Upper lobe of left lung (tissue), 6 donors: ENCODE measurements at regions not wholly inside any gene's neighbourhood (a gene's known extent, or its start where the extent isn't known, plus 50 kb on each side); places are given as distances from the start of the nearest gene placed in this dataset.

Experiments
- ATAC-seq, 2 donors: fragments of 200-7000 bp; cut with Tn5 transposase; one replicate each; pipeline ENCODE4 v1.9.1; 2022; ENCODE audit warnings: mild to moderate bottlenecking in 2 of 2, moderate library complexity in 2 of 2; ENCODE audit not compliant: low FRiP score in 2 of 2
- DNase-seq, 2 donors: peaks; one replicate each; pipeline ENCODE4 v3.0.0-alpha.2; 2019 to 2020
- H3K27ac ChIP-seq, 4 donors: fragments of 200-600 bp; sonication (generic); one replicate each; pipeline ENCODE4 v1.5.1; 2016 to 2019
- H3K27me3 ChIP-seq, 4 donors: fragments of 200-600 bp; sonication (generic); one replicate each; pipeline ENCODE4 v1.5.1; 2017 to 2019
- H3K36me3 ChIP-seq, 4 donors: fragments of 200-600 bp; sonication (generic); one replicate each; pipeline ENCODE4 v1.5.1; 2016 to 2019
- H3K4me1 ChIP-seq, 4 donors: fragments of 200-600 bp; sonication (generic); one replicate each; pipeline ENCODE4 v1.5.1; 2018 to 2019
- H3K4me3 ChIP-seq, 4 donors: fragments of 200-600 bp; sonication (generic); one replicate each; pipeline ENCODE4 v1.5.1; 2017 to 2019; ENCODE audit warnings: mild to moderate bottlenecking in 2 of 4, moderate library complexity in 1 of 4
- H3K9me3 ChIP-seq, 4 donors: fragments of 200-600 bp; sonication (generic); one replicate each; pipeline ENCODE4 v1.5.1; 2018 to 2019
- CTCF ChIP-seq, 6 experiments: fragments of 450-650 bp in 4 of 6; fragments of 200-600 bp in 2 of 6; sonication (generic) in 2 of 6; IDR thresholded peaks; one replicate each; pipeline ENCODE4 v1.5.1; 2016 to 2019; ENCODE audit warnings: antibody characterized with exemption in 6 of 6
- EP300 ChIP-seq, 4 donors: sonication (generic); formaldehyde crosslinking; IDR thresholded peaks; one replicate each; pipeline ENCODE4 v1.5.1; 2017; ENCODE audit warnings: antibody characterized with exemption in 4 of 4, control low read depth in 2 of 4
- POLR2A ChIP-seq, 4 donors: fragments of 450-650 bp; IDR thresholded peaks; one replicate each; pipeline ENCODE4 v1.5.1; 2016 to 2017; ENCODE audit warnings: antibody characterized with exemption in 4 of 4, mild to moderate bottlenecking in 2 of 4
- POLR2AphosphoS5 ChIP-seq, 2 donors: sonication (generic); formaldehyde crosslinking; IDR thresholded peaks; one replicate each; pipeline ENCODE4 v1.5.1; 2017; ENCODE audit warnings: antibody characterized with exemption in 2 of 2
- WGBS, 2 donors: methylation state at CpG; one replicate each; pipeline ENCODE4 v1.1.5; 2017 to 2018; 5-methylcytosine and 5-hydroxymethylcytosine counted together
- donor health status: DM: no; HTN: no; CAD: no; lungs with moderate emphysema.
- donor health status: DM: no; HTN: yes; CAD: no; lungs with severe emphysema.

- no peak overlapping the region for H3K27ac ChIP-seq
- H3K4me1 ChIP-seq = no peaks in the 10 kb centered on the region
- H3K4me3 ChIP-seq = no peak overlapping the region
- peaks cover 0 to 4% (median 2%) of the 10 kb centered on the region in 4 donors for H3K9me3 ChIP-seq
- no peak for DNase-seq
- no peaks in the 10 kb centered on the region for H3K27me3 ChIP-seq
- WGBS, 2 donors = 82 to 88% methylated on average over 6 of the region's 6 CpGs
- H3K36me3 ChIP-seq = no peaks in the 10 kb centered on the region
- no peak for TF ChIP-seq EP300 (IDR thresholded peaks at IDR 0.05)
- no peak for TF ChIP-seq CTCF (IDR thresholded peaks at IDR 0.05)
- TF ChIP-seq POLR2AphosphoS5 (IDR thresholded peaks at IDR 0.05) = no peak
- no peak for TF ChIP-seq POLR2A (IDR thresholded peaks at IDR 0.05)
- no peak for ATAC-seq
These were observed 292.4 kb upstream of the AKR1E2 start for GRCh38 chr10:4533621-4534020.

DNA sequence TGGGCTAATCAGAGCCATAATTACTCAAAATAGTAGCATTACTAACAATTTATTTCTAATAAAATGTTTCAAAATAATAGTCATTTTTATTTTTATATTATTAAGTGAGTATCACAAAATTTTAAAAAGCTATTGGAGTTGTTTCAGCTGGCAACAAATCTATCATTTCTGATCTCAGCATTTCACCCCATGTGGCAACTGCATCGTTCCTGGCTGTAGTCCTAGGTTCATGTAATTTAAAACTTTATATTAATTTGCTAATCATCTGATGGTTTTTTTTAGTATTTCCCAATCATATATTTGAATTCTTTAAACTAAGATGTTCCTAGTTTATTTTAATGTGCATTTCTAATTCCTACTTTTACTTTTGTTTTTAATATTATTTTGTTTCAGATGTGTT, 293.0 kb upstream of the AKR1E2 start:
- WGBS, 2 donors = 70 to 77% methylated on average over 1 of the region's 1 CpG
- H3K36me3 ChIP-seq = no peaks in the 10 kb centered on the region
- no peak for TF ChIP-seq EP300 (IDR thresholded peaks at IDR 0.05)
- TF ChIP-seq POLR2A (IDR thresholded peaks at IDR 0.05) = no peak
- TF ChIP-seq CTCF (IDR thresholded peaks at IDR 0.05) = no peak
- no peak for TF ChIP-seq POLR2AphosphoS5 (IDR thresholded peaks at IDR 0.05)
- peak overlapping the region in 2 of 4 donors; percentile 3 to 21 for H3K27ac ChIP-seq
- no peaks in the 10 kb centered on the region for H3K27me3 ChIP-seq
- peaks cover 0 to 4% (median 2%) of the 10 kb centered on the region in 4 donors for H3K9me3 ChIP-seq
- H3K4me1 ChIP-seq = no peaks in the 10 kb centered on the region
- H3K4me3 ChIP-seq = no peak overlapping the region
- no peak for ATAC-seq
- no peak for DNase-seq

- Histone ChIP-seq H3K4me1 (no peaks in the 10 kb centered on the region), H3K9me3 (peaks cover 0 to 4% (median under 1%) of the 10 kb centered on the region in 4 donors), H3K4me3 (no peak overlapping the region), H3K36me3 (no peaks in the 10 kb centered on the region), H3K27me3 (no peaks in the 10 kb centered on the region), H3K27ac (peak overlapping the region in 1 of 4 donors; percentile 21)
- peak in 1 of 2 donors; percentile 60 for ATAC-seq
- TF ChIP-seq CTCF (IDR thresholded peaks at IDR 0.05) = no peak
- no peak for TF ChIP-seq POLR2A (IDR thresholded peaks at IDR 0.05)
- no peak for TF ChIP-seq POLR2AphosphoS5 (IDR thresholded peaks at IDR 0.05)
- TF ChIP-seq EP300 (IDR thresholded peaks at IDR 0.05) = no peak
- DNase-seq = no peak
- 68 to 78% methylated on average over 3 of the region's 3 CpGs for WGBS, 2 donors
These were observed 293.5 kb upstream of the AKR1E2 start for GRCh38 chr10:4532467-4532866.

- Histone ChIP-seq H3K4me1 (no peaks in the 10 kb centered on the region), H3K36me3 (no peaks in the 10 kb centered on the region), H3K27me3 (no peaks in the 10 kb centered on the region), H3K9me3 (no peaks in the 10 kb centered on the region), H3K27ac (no peak overlapping the region), H3K4me3 (no peak overlapping the region)
- 62 to 65% methylated on average over 1 of the region's 1 CpG for WGBS, 2 donors
- ATAC-seq = no peak
- TF ChIP-seq CTCF (IDR thresholded peaks at IDR 0.05) (no peak), POLR2A (IDR thresholded peaks at IDR 0.05) (no peak), POLR2AphosphoS5 (IDR thresholded peaks at IDR 0.05) (no peak), EP300 (IDR thresholded peaks at IDR 0.05) (no peak)
- DNase-seq = no peak
These were observed 294.0 kb upstream of the AKR1E2 start for GRCh38 chr10:4532011-4532410.

GRCh38 chr10:4529266-4529665, 296.7 kb upstream of the AKR1E2 start:
- Histone ChIP-seq H3K27ac (no peak overlapping the region), H3K27me3 (no peaks in the 10 kb centered on the region), H3K4me3 (no peak overlapping the region), H3K36me3 (no peaks in the 10 kb centered on the region), H3K9me3 (no peaks in the 10 kb centered on the region), H3K4me1 (no peaks in the 10 kb centered on the region)
- DNase-seq (no peak), ATAC-seq (no peak)
- TF ChIP-seq POLR2A (IDR thresholded peaks at IDR 0.05) (no peak), CTCF (IDR thresholded peaks at IDR 0.05) (no peak), EP300 (IDR thresholded peaks at IDR 0.05) (no peak), POLR2AphosphoS5 (IDR thresholded peaks at IDR 0.05) (no peak)
